HEK293 (cell line): ENCODE measurements at regions not wholly inside any gene's neighbourhood (a gene's known extent, or its start where the extent isn't known, plus 50 kb on each side); places are given as distances from the start of the nearest gene placed in this dataset.

ENCODE experiments used
- CTCF ChIA-PET: fragments of 350-600 bp; formaldehyde crosslinking; extraction: SDS; loops from one replicate; lab custom pipeline; 2021; ENCODE audit warnings: antibody characterized with exemption; lab: Yijun Ruan, JAX
- POLR2A ChIA-PET: fragments of 300-600 bp; formaldehyde crosslinking; extraction: SDS; loops from one replicate; lab custom pipeline; 2020; ENCODE audit warnings: antibody characterized with exemption, inconsistent platforms; lab: Yijun Ruan, JAX
- H3K27ac ChIP-seq: fragments of 200-500 bp; sonication (Bioruptor generic); 2 replicates; pipeline ENCODE4 v1.5.1; 2014; ENCODE audit warnings: low read depth, low read length, control low read depth, inconsistent platforms; ENCODE audit errors: extremely low read depth
- H3K36me3 ChIP-seq, 2 experiments: fragments of 200-500 bp in 1 of 2; sonication (Bioruptor generic) in 1 of 2; 1 replicate in 1 of 2; 2 replicates in 1 of 2; pipeline ENCODE4 v1.5.1; 2014 to 2017; ENCODE audit warnings: inconsistent platforms in 2 of 2, low read length in 2 of 2; ENCODE audit not compliant: control insufficient read depth in 2 of 2, insufficient read depth in 1 of 2
- H3K4me1 ChIP-seq: fragments of 200-500 bp; sonication (Bioruptor generic); 2 replicates; pipeline ENCODE4 v1.5.1; 2014; ENCODE audit warnings: mild to moderate bottlenecking, low read length, inconsistent platforms; ENCODE audit not compliant: control insufficient read depth, insufficient read depth
- H3K4me3 ChIP-seq: 2 replicates; pipeline ENCODE4 v1.5.1; 2011; ENCODE audit warnings: low read depth, mild to moderate bottlenecking, control low read depth, low read length, moderate library complexity
- H3K9me3 ChIP-seq: fragments of 200-500 bp; sonication (Bioruptor generic); 2 replicates; pipeline ENCODE4 v1.5.1; 2014; ENCODE audit warnings: low read depth, low read length, inconsistent platforms; ENCODE audit not compliant: control insufficient read depth, insufficient read depth
- MYNN ChIP-seq: fragments of 450-650 bp; formaldehyde crosslinking; IDR thresholded peaks from 2 replicates; pipeline ENCODE4 v1.5.1; 2016; ENCODE audit warnings: missing biosample characterization, missing genetic modification characterization, borderline replicate concordance
- SETDB1 ChIP-seq: IDR thresholded peaks from one replicate; pipeline ENCODE4 v1.6.1; 2017; ENCODE audit warnings: mild to moderate bottlenecking, low read length, moderate library complexity, mixed read lengths; ENCODE audit not compliant: insufficient read length
- ZBTB21 ChIP-seq: fragments of 450-650 bp; formaldehyde crosslinking; IDR thresholded peaks from 2 replicates; pipeline ENCODE4 v1.5.1; 2017; ENCODE audit warnings: missing biosample characterization, missing genetic modification characterization
- ZFP41 ChIP-seq: fragments of 450-650 bp; formaldehyde crosslinking; IDR thresholded peaks from 2 replicates; pipeline ENCODE4 v1.5.1; 2016; ENCODE audit warnings: missing biosample characterization, missing genetic modification characterization, borderline replicate concordance
- ZNF266 ChIP-seq: fragments of 450-650 bp; formaldehyde crosslinking; IDR thresholded peaks from 2 replicates; pipeline ENCODE4 v1.5.1; 2016; ENCODE audit warnings: missing biosample characterization, missing genetic modification characterization, low read depth
- ZNF350 ChIP-seq: fragments of 450-650 bp; formaldehyde crosslinking; IDR thresholded peaks from 2 replicates; pipeline ENCODE4 v1.5.0; 2017; ENCODE audit warnings: missing biosample characterization, mild to moderate bottlenecking, missing genetic modification characterization
- ZNF404 ChIP-seq: fragments of 450-650 bp; formaldehyde crosslinking; IDR thresholded peaks from 2 replicates; pipeline ENCODE4 v1.5.1; 2017; ENCODE audit warnings: missing biosample characterization, missing genetic modification characterization
- ZNF423 ChIP-seq: fragments of 450-650 bp; formaldehyde crosslinking; IDR thresholded peaks from 2 replicates; pipeline ENCODE4 v1.5.1; 2016; ENCODE audit warnings: missing biosample characterization, missing genetic modification characterization
- ZNF510 ChIP-seq: fragments of 450-650 bp; formaldehyde crosslinking; IDR thresholded peaks from 2 replicates; pipeline ENCODE4 v1.5.1; 2018; ENCODE audit warnings: mild to moderate bottlenecking, missing genetic modification characterization, missing biosample characterization; ENCODE audit not compliant: insufficient replicate concordance
- TF ChIP-seq, protein P1 (sequence below): fragments of 450-650 bp; formaldehyde crosslinking; IDR thresholded peaks from 2 replicates; pipeline ENCODE4 v1.5.1; 2016; ENCODE audit warnings: missing biosample characterization, missing genetic modification characterization
- TF ChIP-seq, protein P2 (sequence below): fragments of 450-650 bp; formaldehyde crosslinking; IDR thresholded peaks from 2 replicates; pipeline ENCODE4 v1.5.1; 2016; ENCODE audit warnings: missing biosample characterization, missing genetic modification characterization, borderline replicate concordance
- TF ChIP-seq, protein P3 (sequence below): fragments of 450-650 bp; formaldehyde crosslinking; IDR thresholded peaks from 2 replicates; pipeline ENCODE4 v1.5.1; 2016; ENCODE audit warnings: missing biosample characterization, missing genetic modification characterization
- TF ChIP-seq, protein P4 (sequence below): fragments of 450-650 bp; formaldehyde crosslinking; IDR thresholded peaks from 2 replicates; pipeline ENCODE4; 2016; ENCODE audit warnings: missing biosample characterization, missing genetic modification characterization
- TF ChIP-seq, protein P5 (sequence below): fragments of 450-650 bp; formaldehyde crosslinking; IDR thresholded peaks from 2 replicates; pipeline ENCODE4 v1.5.1; 2016; ENCODE audit warnings: missing biosample characterization, missing genetic modification characterization
- TF ChIP-seq, protein P6 (sequence below): sonication (generic); formaldehyde crosslinking; IDR thresholded peaks from 2 replicates; pipeline ENCODE4 v1.8.1; 2022; ENCODE audit warnings: mild to moderate bottlenecking, moderate library complexity, missing genetic modification reagents
- TF ChIP-seq, protein P7 (sequence below): fragments of 450-650 bp; formaldehyde crosslinking; IDR thresholded peaks from 2 replicates; pipeline ENCODE4 v1.5.1; 2016; ENCODE audit warnings: missing biosample characterization, missing genetic modification characterization

DNA sequence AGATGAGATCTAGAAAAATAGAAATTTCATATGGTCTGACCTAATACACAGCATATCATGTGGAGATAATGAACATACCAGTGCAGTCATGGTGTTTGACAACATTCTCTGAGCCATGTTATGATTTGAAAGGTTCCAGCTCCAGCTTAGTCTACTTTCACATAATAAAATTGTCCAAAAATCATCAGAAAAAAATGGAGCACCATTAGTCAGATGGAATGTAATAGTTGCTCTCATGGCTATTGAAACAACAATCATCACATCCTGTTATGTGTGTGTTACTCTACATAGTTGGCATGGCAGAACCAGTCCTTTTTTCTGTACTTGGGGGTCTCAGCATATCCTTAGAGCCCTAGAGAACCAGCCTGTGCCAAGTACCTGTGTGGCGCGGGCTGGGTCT lies 678.9 kb upstream of the FANCL start:
- ChIA-PET CTCF (interaction anchor here (0.9 kb wide), 1 partner anchor 71 kb away, joined by 3 read pairs; no protein-coding TSS in a partner anchor), POLR2A (no interaction called here)
- Histone ChIP-seq H3K9me3 (no peaks in the 10 kb centered on the region), H3K36me3 (no peaks in the 10 kb centered on the region), H3K4me3 (no peak overlapping the region), H3K4me1 (peaks cover 5% of the 10 kb centered on the region; the same call in 1 of the 2 replicates), H3K27ac (no peak overlapping the region)
- TF ChIP-seq, protein P1, sequence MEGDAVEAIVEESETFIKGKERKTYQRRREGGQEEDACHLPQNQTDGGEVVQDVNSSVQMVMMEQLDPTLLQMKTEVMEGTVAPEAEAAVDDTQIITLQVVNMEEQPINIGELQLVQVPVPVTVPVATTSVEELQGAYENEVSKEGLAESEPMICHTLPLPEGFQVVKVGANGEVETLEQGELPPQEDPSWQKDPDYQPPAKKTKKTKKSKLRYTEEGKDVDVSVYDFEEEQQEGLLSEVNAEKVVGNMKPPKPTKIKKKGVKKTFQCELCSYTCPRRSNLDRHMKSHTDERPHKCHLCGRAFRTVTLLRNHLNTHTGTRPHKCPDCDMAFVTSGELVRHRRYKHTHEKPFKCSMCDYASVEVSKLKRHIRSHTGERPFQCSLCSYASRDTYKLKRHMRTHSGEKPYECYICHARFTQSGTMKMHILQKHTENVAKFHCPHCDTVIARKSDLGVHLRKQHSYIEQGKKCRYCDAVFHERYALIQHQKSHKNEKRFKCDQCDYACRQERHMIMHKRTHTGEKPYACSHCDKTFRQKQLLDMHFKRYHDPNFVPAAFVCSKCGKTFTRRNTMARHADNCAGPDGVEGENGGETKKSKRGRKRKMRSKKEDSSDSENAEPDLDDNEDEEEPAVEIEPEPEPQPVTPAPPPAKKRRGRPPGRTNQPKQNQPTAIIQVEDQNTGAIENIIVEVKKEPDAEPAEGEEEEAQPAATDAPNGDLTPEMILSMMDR: no peak
- TF ChIP-seq, protein P2, sequence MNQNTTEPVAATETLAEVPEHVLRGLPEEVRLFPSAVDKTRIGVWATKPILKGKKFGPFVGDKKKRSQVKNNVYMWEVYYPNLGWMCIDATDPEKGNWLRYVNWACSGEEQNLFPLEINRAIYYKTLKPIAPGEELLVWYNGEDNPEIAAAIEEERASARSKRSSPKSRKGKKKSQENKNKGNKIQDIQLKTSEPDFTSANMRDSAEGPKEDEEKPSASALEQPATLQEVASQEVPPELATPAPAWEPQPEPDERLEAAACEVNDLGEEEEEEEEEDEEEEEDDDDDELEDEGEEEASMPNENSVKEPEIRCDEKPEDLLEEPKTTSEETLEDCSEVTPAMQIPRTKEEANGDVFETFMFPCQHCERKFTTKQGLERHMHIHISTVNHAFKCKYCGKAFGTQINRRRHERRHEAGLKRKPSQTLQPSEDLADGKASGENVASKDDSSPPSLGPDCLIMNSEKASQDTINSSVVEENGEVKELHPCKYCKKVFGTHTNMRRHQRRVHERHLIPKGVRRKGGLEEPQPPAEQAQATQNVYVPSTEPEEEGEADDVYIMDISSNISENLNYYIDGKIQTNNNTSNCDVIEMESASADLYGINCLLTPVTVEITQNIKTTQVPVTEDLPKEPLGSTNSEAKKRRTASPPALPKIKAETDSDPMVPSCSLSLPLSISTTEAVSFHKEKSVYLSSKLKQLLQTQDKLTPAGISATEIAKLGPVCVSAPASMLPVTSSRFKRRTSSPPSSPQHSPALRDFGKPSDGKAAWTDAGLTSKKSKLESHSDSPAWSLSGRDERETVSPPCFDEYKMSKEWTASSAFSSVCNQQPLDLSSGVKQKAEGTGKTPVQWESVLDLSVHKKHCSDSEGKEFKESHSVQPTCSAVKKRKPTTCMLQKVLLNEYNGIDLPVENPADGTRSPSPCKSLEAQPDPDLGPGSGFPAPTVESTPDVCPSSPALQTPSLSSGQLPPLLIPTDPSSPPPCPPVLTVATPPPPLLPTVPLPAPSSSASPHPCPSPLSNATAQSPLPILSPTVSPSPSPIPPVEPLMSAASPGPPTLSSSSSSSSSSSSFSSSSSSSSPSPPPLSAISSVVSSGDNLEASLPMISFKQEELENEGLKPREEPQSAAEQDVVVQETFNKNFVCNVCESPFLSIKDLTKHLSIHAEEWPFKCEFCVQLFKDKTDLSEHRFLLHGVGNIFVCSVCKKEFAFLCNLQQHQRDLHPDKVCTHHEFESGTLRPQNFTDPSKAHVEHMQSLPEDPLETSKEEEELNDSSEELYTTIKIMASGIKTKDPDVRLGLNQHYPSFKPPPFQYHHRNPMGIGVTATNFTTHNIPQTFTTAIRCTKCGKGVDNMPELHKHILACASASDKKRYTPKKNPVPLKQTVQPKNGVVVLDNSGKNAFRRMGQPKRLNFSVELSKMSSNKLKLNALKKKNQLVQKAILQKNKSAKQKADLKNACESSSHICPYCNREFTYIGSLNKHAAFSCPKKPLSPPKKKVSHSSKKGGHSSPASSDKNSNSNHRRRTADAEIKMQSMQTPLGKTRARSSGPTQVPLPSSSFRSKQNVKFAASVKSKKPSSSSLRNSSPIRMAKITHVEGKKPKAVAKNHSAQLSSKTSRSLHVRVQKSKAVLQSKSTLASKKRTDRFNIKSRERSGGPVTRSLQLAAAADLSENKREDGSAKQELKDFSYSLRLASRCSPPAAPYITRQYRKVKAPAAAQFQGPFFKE: no peak
- TF ChIP-seq ZFP41 (tag by site-specific recombination) (no peak), MYNN (tag by site-specific recombination) (no peak), ZNF404 (tag by site-specific recombination) (no peak), ZNF423 (tag by site-specific recombination) (no peak), ZNF266 (no peak), ZNF350 (tag by site-specific recombination) (no peak), SETDB1 (no peak), ZNF510 (no peak), ZBTB21 (tag by site-specific recombination) (no peak)
- TF ChIP-seq, protein P3, sequence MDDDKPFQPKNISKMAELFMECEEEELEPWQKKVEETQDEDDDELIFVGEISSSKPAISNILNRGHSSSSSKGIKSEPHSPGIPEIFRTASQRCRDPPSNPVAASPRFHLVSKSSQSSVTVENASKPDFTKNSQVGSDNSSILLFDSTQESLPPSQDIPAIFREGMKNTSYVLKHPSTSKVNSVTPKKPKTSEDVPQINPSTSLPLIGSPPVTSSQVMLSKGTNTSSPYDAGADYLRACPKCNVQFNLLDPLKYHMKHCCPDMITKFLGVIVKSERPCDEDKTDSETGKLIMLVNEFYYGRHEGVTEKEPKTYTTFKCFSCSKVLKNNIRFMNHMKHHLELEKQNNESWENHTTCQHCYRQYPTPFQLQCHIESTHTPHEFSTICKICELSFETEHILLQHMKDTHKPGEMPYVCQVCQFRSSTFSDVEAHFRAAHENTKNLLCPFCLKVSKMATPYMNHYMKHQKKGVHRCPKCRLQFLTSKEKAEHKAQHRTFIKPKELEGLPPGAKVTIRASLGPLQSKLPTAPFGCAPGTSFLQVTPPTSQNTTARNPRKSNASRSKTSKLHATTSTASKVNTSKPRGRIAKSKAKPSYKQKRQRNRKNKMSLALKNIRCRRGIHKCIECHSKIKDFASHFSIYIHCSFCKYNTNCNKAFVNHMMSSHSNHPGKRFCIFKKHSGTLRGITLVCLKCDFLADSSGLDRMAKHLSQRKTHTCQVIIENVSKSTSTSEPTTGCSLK (tag by site-specific recombination): no peak
- TF ChIP-seq, protein P4, sequence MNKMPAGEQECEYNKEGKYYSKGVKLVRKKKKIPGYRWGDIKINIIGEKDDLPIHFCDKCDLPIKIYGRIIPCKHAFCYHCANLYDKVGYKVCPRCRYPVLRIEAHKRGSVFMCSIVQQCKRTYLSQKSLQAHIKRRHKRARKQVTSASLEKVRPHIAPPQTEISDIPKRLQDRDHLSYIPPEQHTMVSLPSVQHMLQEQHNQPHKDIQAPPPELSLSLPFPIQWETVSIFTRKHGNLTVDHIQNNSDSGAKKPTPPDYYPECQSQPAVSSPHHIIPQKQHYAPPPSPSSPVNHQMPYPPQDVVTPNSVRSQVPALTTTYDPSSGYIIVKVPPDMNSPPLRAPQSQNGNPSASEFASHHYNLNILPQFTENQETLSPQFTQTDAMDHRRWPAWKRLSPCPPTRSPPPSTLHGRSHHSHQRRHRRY (tag by site-specific recombination): no peak
- TF ChIP-seq, protein P5, sequence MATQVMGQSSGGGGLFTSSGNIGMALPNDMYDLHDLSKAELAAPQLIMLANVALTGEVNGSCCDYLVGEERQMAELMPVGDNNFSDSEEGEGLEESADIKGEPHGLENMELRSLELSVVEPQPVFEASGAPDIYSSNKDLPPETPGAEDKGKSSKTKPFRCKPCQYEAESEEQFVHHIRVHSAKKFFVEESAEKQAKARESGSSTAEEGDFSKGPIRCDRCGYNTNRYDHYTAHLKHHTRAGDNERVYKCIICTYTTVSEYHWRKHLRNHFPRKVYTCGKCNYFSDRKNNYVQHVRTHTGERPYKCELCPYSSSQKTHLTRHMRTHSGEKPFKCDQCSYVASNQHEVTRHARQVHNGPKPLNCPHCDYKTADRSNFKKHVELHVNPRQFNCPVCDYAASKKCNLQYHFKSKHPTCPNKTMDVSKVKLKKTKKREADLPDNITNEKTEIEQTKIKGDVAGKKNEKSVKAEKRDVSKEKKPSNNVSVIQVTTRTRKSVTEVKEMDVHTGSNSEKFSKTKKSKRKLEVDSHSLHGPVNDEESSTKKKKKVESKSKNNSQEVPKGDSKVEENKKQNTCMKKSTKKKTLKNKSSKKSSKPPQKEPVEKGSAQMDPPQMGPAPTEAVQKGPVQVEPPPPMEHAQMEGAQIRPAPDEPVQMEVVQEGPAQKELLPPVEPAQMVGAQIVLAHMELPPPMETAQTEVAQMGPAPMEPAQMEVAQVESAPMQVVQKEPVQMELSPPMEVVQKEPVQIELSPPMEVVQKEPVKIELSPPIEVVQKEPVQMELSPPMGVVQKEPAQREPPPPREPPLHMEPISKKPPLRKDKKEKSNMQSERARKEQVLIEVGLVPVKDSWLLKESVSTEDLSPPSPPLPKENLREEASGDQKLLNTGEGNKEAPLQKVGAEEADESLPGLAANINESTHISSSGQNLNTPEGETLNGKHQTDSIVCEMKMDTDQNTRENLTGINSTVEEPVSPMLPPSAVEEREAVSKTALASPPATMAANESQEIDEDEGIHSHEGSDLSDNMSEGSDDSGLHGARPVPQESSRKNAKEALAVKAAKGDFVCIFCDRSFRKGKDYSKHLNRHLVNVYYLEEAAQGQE (tag by site-specific recombination): no peak
- TF ChIP-seq, protein P6, sequence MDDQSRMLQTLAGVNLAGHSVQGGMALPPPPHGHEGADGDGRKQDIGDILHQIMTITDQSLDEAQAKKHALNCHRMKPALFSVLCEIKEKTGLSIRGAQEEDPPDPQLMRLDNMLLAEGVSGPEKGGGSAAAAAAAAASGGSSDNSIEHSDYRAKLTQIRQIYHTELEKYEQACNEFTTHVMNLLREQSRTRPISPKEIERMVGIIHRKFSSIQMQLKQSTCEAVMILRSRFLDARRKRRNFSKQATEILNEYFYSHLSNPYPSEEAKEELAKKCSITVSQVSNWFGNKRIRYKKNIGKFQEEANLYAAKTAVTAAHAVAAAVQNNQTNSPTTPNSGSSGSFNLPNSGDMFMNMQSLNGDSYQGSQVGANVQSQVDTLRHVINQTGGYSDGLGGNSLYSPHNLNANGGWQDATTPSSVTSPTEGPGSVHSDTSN: no peak
- TF ChIP-seq, protein P7, sequence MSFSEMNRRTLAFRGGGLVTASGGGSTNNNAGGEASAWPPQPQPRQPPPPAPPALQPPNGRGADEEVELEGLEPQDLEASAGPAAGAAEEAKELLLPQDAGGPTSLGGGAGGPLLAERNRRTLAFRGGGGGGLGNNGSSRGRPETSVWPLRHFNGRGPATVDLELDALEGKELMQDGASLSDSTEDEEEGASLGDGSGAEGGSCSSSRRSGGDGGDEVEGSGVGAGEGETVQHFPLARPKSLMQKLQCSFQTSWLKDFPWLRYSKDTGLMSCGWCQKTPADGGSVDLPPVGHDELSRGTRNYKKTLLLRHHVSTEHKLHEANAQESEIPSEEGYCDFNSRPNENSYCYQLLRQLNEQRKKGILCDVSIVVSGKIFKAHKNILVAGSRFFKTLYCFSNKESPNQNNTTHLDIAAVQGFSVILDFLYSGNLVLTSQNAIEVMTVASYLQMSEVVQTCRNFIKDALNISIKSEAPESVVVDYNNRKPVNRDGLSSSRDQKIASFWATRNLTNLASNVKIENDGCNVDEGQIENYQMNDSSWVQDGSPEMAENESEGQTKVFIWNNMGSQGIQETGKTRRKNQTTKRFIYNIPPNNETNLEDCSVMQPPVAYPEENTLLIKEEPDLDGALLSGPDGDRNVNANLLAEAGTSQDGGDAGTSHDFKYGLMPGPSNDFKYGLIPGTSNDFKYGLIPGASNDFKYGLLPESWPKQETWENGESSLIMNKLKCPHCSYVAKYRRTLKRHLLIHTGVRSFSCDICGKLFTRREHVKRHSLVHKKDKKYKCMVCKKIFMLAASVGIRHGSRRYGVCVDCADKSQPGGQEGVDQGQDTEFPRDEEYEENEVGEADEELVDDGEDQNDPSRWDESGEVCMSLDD (tag by site-specific recombination): no peak
